H1 (cell line): ENCODE measurements at regions not wholly inside any gene's neighbourhood (a gene's known extent, or its start where the extent isn't known, plus 50 kb on each side); places are given as distances from the start of the nearest gene placed in this dataset.

Source experiments
- CTCF ChIA-PET: fragments of 300-600 bp; sonication (Branson Sonifier 250); formaldehyde crosslinking; loops from one replicate; lab custom pipeline; 2021; ENCODE audit not compliant: partially characterized antibody; lab: Charles Lee
- POLR2A ChIA-PET: fragments of 300-600 bp; sonication (Branson Sonifier 250); formaldehyde crosslinking; loops from one replicate; lab custom pipeline; 2021; ENCODE audit warnings: inconsistent platforms; ENCODE audit not compliant: partially characterized antibody; lab: Charles Lee
- DNase-seq, 2 experiments: peaks; one replicate each; pipeline versions ENCODE4 v3.0.0 to v3.0.0-alpha.2; 2010 to 2022; ENCODE audit warnings: low spot score in 2 of 2, low read depth in 1 of 2, mixed read lengths in 1 of 2
- FAIRE-seq: peaks from 2 replicates; lab custom pipeline; 2011; peaks lifted over from hg19 to GRCh38; lab: Jason Lieb, UNC
- H2AFZ ChIP-seq: 2 replicates; pipeline ENCODE4 v1.8.1; 2012; ENCODE audit warnings: low read length, inconsistent platforms
- H2AK5ac ChIP-seq: 2 replicates; pipeline ENCODE4 v1.6.1; 2013; ENCODE audit warnings: low read depth, low read length
- H2BK120ac ChIP-seq: replicated peaks from 2 replicates; pipeline ENCODE3; 2013; ENCODE audit warnings: low read depth, low read length, inconsistent platforms
- H2BK12ac ChIP-seq: 2 replicates; pipeline ENCODE4 v1.6.1; 2013; ENCODE audit warnings: low read depth, low read length
- H2BK15ac ChIP-seq: 2 replicates; pipeline ENCODE4 v1.6.1; 2013; ENCODE audit warnings: low read length
- H2BK20ac ChIP-seq: 2 replicates; pipeline ENCODE4 v1.6.1; 2013; ENCODE audit warnings: low read length
- H2BK5ac ChIP-seq: 2 replicates; pipeline ENCODE4 v1.6.1; 2013; ENCODE audit warnings: low read depth, low read length
- H3K14ac ChIP-seq: 2 replicates; pipeline ENCODE4 v1.6.1; 2013; ENCODE audit warnings: inconsistent platforms; ENCODE audit not compliant: insufficient read length
- H3K18ac ChIP-seq: 2 replicates; pipeline ENCODE4 v1.6.1; 2013; ENCODE audit warnings: low read length; ENCODE audit errors: extremely low read depth
- H3K23ac ChIP-seq: 2 replicates; pipeline ENCODE4 v1.6.1; 2013; ENCODE audit warnings: inconsistent platforms; ENCODE audit not compliant: insufficient read length
- H3K23me2 ChIP-seq: 2 replicates; pipeline ENCODE4 v1.6.1; 2013; ENCODE audit warnings: low read depth, low read length
- H3K27ac ChIP-seq: 2 replicates; pipeline ENCODE4 v1.6.1; 2011; ENCODE audit warnings: low read depth, low read length, inconsistent platforms
- H3K27me3 ChIP-seq, 4 experiments: replicated peaks in 1 of 4; 1 replicate in 1 of 4; 2 replicates in 3 of 4; pipeline versions ENCODE4 v1.6.1 to v1.8.1; 2011 to 2013; ENCODE audit warnings: low read length in 3 of 4, mild to moderate bottlenecking in 3 of 4, inconsistent platforms in 2 of 4, mixed read lengths in 2 of 4, moderate library complexity in 1 of 4; ENCODE audit not compliant: control insufficient read depth in 3 of 4, insufficient read depth in 3 of 4; ENCODE audit errors: extremely low read depth in 1 of 4
- H3K36me3 ChIP-seq, 4 experiments: 2 replicates each; pipeline versions ENCODE4 v1.6.1 to v1.8.1; 2011 to 2013; ENCODE audit warnings: mild to moderate bottlenecking in 4 of 4, low read length in 3 of 4, moderate library complexity in 2 of 4, control low read depth in 1 of 4, inconsistent platforms in 1 of 4; ENCODE audit not compliant: insufficient read depth in 4 of 4, control insufficient read depth in 2 of 4
- H3K4ac ChIP-seq: replicated peaks from 2 replicates; pipeline ENCODE3; 2013; ENCODE audit warnings: low read length, low read depth, mixed read lengths, inconsistent platforms; ENCODE audit not compliant: insufficient read length
- H3K4me1 ChIP-seq, 4 experiments: replicated peaks in 1 of 4; 1 replicate in 1 of 4; 2 replicates in 3 of 4; pipeline versions ENCODE4 v1.6.1 to v1.8.1; 2011 to 2013; ENCODE audit warnings: low read length in 3 of 4, inconsistent platforms in 2 of 4, mixed read lengths in 1 of 4; ENCODE audit not compliant: insufficient read depth in 4 of 4, control insufficient read depth in 3 of 4
- H3K4me2 ChIP-seq, 2 experiments: 2 replicates each; pipeline versions ENCODE4 v1.6.1 to v1.8.1; 2011 to 2013; ENCODE audit warnings: low read depth in 2 of 2, low read length in 2 of 2, control low read depth in 1 of 2, inconsistent platforms in 1 of 2, mild to moderate bottlenecking in 1 of 2; ENCODE audit not compliant: insufficient read depth in 1 of 2
- H3K4me3 ChIP-seq, 4 experiments: fragments of 200-600, 300-600 bp in 1 of 4; sonication (generic), shearing (Covaris generic), sonication (Bioruptor Twin) in 1 of 4; 2 replicates each; pipeline versions ENCODE4 v1.5.1 to v1.8.1; 2011 to 2016; ENCODE audit warnings: low read length in 4 of 4, low read depth in 3 of 4, control low read depth in 2 of 4, inconsistent platforms in 2 of 4, mild to moderate bottlenecking in 2 of 4, mixed read lengths in 1 of 4, moderate library complexity in 1 of 4; ENCODE audit not compliant: insufficient read depth in 2 of 4; ENCODE audit errors: extremely low read depth in 1 of 4
- H3K56ac ChIP-seq: replicated peaks from 2 replicates; pipeline ENCODE3; 2013; ENCODE audit warnings: low read depth, mild to moderate bottlenecking, mixed read lengths, low read length, inconsistent platforms; ENCODE audit not compliant: insufficient read length
- H3K79me1 ChIP-seq: 2 replicates; pipeline ENCODE4 v1.6.1; 2013; ENCODE audit warnings: low read depth, low read length, control low read depth
- H3K79me2 ChIP-seq, 2 experiments: 2 replicates each; pipeline versions ENCODE4 v1.6.1 to v1.8.1; 2012 to 2013; ENCODE audit warnings: low read length in 2 of 2, mild to moderate bottlenecking in 2 of 2, inconsistent platforms in 1 of 2; ENCODE audit not compliant: insufficient read depth in 2 of 2, control insufficient read depth in 1 of 2
- H3K9ac ChIP-seq, 4 experiments: replicated peaks in 1 of 4; 1 replicate in 1 of 4; 2 replicates in 3 of 4; pipeline versions ENCODE4 v1.6.1 to v1.8.1; 2011 to 2013; ENCODE audit warnings: low read depth in 3 of 4, low read length in 3 of 4, control low read depth in 2 of 4, mild to moderate bottlenecking in 2 of 4, moderate library complexity in 2 of 4, inconsistent platforms in 1 of 4; ENCODE audit errors: extremely low read depth in 1 of 4
- H3K9me3 ChIP-seq, 2 experiments: 2 replicates each; pipeline versions ENCODE4 v1.6.1 to v1.8.1; 2012 to 2013; ENCODE audit warnings: mild to moderate bottlenecking in 2 of 2, moderate library complexity in 2 of 2, control low read depth in 1 of 2, inconsistent platforms in 1 of 2, low read depth in 1 of 2, low read length in 1 of 2, mixed read lengths in 1 of 2; ENCODE audit not compliant: insufficient read depth in 2 of 2
- H4K20me1 ChIP-seq, 2 experiments: replicated peaks in 1 of 2; 2 replicates each; pipeline versions ENCODE3 to v1.8.1; 2011 to 2013; ENCODE audit warnings: inconsistent platforms in 2 of 2, low read length in 2 of 2, mild to moderate bottlenecking in 1 of 2; ENCODE audit not compliant: insufficient read depth in 2 of 2, control insufficient read depth in 1 of 2
- H4K5ac ChIP-seq: 2 replicates; pipeline ENCODE4 v1.6.1; 2013; ENCODE audit warnings: low read length, low read depth, mixed read lengths, inconsistent platforms; ENCODE audit not compliant: insufficient read length
- H4K8ac ChIP-seq: 2 replicates; pipeline ENCODE4 v1.8.0; 2013; ENCODE audit warnings: mild to moderate bottlenecking, moderate library complexity, low read length, inconsistent platforms; ENCODE audit not compliant: insufficient read depth; ENCODE audit errors: extremely low read depth
- H4K91ac ChIP-seq: replicated peaks from 2 replicates; pipeline ENCODE3; 2013; ENCODE audit warnings: low read length, mixed read lengths, inconsistent platforms; ENCODE audit not compliant: insufficient read length
- CEBPB ChIP-seq: IDR thresholded peaks from 2 replicates; pipeline ENCODE4 v1.6.1; 2012; ENCODE audit warnings: low read depth, low read length
- MAFK ChIP-seq: IDR thresholded peaks from 2 replicates; pipeline ENCODE4 v1.6.1; 2012; ENCODE audit warnings: low read depth, mild to moderate bottlenecking, improper control_type of control experiment, low read length
- WGBS, 2 experiments: shearing (Covaris generic) in 1 of 2; methylation state at CpG; one replicate each; pipeline versions ENCODE4 v1.1.6 to v1.1.7; 2013 to 2015; ENCODE audit warnings: low lambda C conversion rate in 2 of 2, mixed read lengths in 2 of 2, inconsistent platforms in 1 of 2, low coverage in 1 of 2, missing lambda C conversion rate in 1 of 2; ENCODE audit not compliant: insufficient replicate concordance in 2 of 2, insufficient coverage in 1 of 2, insufficient read length in 1 of 2; ENCODE audit errors: extremely low coverage in 1 of 2, missing lambda C conversion rate in 1 of 2; 5-methylcytosine and 5-hydroxymethylcytosine counted together

DNA sequence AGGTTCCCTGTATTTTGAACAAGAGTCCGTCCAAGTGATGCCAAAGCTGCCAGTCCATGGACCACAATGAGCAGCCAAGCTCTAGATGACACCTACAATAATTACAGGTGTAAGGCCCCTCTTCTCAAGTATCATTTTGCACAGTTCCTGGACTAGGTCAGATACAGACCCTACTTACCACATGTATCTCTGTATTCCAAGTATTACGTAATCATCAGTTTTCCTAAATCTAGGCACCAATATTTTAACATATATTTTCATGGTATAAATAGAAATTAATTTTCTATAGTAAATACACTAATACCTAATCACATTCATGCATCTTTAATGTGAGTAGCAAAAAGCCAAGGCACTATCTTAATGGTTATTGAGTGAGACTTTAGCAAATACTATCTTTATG is 157.0 kb upstream of the PRSS1 start:
- Histone ChIP-seq H4K8ac (no peak overlapping the region), H4K91ac (no peak overlapping the region), H3K27me3 (no peaks in the 10 kb centered on the region), H3K4me1 (no peaks in the 10 kb centered on the region), H2BK5ac (no peak overlapping the region), H3K4me3 (no peak overlapping the region), H3K4ac (no peak overlapping the region), H3K18ac (no peak overlapping the region), H3K4me2 (no peak overlapping the region), H3K79me2 (no peaks in the 10 kb centered on the region), H3K36me3 (no peaks in the 10 kb centered on the region), H3K79me1 (no peaks in the 10 kb centered on the region), H2BK120ac (no peak overlapping the region), H3K56ac (no peak overlapping the region), H3K14ac (no peak overlapping the region), H2AFZ (no peak overlapping the region), H2BK12ac (no peak overlapping the region), H3K23ac (no peak overlapping the region), H3K23me2 (no peaks in the 10 kb centered on the region), H3K27ac (no peak overlapping the region), H3K9me3 (no peaks in the 10 kb centered on the region), H4K5ac (no peak overlapping the region), H4K20me1 (no peaks in the 10 kb centered on the region), H2AK5ac (no peak overlapping the region), H2BK20ac (no peak overlapping the region), H2BK15ac (no peak overlapping the region), H3K9ac (no peak overlapping the region)
- POLR2A ChIA-PET, result no interaction called here
- DNase-seq (no peak), FAIRE-seq (no peak)
- TF ChIP-seq CEBPB (0 out of 2 replicates have a peak, but pooled peaks have one; percentile 48), MAFK (no peak)
- CTCF ChIA-PET, result interaction anchor here (0.7 to 2.9 kb wide), 6 partner anchors 9 to 56 kb away, joined by 3 to 10 read pairs (median 6); no protein-coding TSS in a partner anchor
- WGBS, 2 experiments, result 96% methylated on average over 2 of the region's 2 CpGs; no CpG with 5 or more reads in 1 of the 2 experiments
